GM19238 (cell line): ENCODE measurements at regions not wholly inside any gene's neighbourhood (a gene's known extent, or its start where the extent isn't known, plus 50 kb on each side); places are given as distances from the start of the nearest gene placed in this dataset.

Experiments used
- DNase-seq: peaks from one replicate; pipeline ENCODE4 v3.0.0; 2011; ENCODE audit warnings: low spot score; ENCODE audit not compliant: insufficient read length

- no peak for DNase-seq
Observed at GRCh38 chr17:83177611-83178532, 98.5 kb downstream of the METRNL start.

- no peak for DNase-seq
Observed at GRCh38 chr17:83178533-83179304, 99.3 kb downstream of the METRNL start.

- no peak for DNase-seq
Observed at GRCh38 chr17:83179374-83179773, 100.0 kb downstream of the METRNL start.

- no peak for DNase-seq
Observed at GRCh38 chr17:83179811-83180210, 100.4 kb downstream of the METRNL start.

- no peak for DNase-seq
Observed at GRCh38 chr17:83180264-83180995, 101.0 kb downstream of the METRNL start.

GRCh38 chr17:83180996-83181481, 101.6 kb downstream of the METRNL start:
- DNase-seq: no peak

GRCh38 chr17:83181991-83182619, 102.7 kb downstream of the METRNL start:
- DNase-seq: no peak

GRCh38 chr17:83182620-83183101, 103.3 kb downstream of the METRNL start:
- DNase-seq: no peak

- DNase-seq: no peak
Observed at GRCh38 chr17:83183145-83183948, 103.9 kb downstream of the METRNL start.

- no peak for DNase-seq
Observed at GRCh38 chr17:83183951-83184506, 104.6 kb downstream of the METRNL start.

GRCh38 chr17:83185023-83186002, 105.9 kb downstream of the METRNL start:
- no peak for DNase-seq

- DNase-seq: no peak
Observed at GRCh38 chr17:83186226-83186625, 106.8 kb downstream of the METRNL start.

- no peak for DNase-seq
Observed at GRCh38 chr17:83186751-83187421, 107.5 kb downstream of the METRNL start.

GRCh38 chr17:83187782-83188311, 108.4 kb downstream of the METRNL start:
- DNase-seq: no peak

GRCh38 chr17:83189044-83190003, 109.9 kb downstream of the METRNL start:
- DNase-seq: no peak

GRCh38 chr17:83190004-83190385, 110.6 kb downstream of the METRNL start:
- no peak for DNase-seq
